ENCODE measurements at regions not wholly inside any gene's neighbourhood (a gene's known extent, or its start where the extent isn't known, plus 50 kb on each side); places are given as distances from the start of the nearest gene placed in this dataset.
A peak's percentile ranks its signal among the peaks of the same experiment; 100 is the strongest.
"Not testable (repeated sequence)": the region's sequence is repeated elsewhere in the genome, so short reads cannot be mapped to it uniquely, and the experiment has no call there.

DNA sequence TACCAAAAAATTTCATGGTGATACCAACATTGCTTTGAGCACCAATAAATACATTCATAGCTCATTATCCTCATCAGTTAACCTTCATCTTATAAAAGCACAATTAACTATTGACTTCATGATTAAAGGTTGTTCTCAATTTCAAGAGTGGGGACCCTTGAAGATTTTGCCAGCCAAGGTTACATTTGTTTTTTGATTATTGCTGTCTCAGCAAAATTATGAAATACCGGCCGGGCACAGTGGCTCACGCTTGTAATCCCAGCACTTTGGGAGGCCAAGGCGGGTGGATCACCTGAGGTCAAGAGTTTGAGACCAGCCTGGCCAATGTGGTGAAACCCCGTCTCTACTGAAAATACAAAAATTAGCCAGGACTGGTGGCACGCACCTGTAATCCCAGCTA is 96.1 kb upstream of the SLC7A11 start:
- H2AK9ac ChIP-seq (replicated peaks; ENCODE audit: low read depth, low read length, poor library complexity); dilution Hi-C loops (cut with HindIII; ENCODE audit: low sequenced_read_pairs, unreplicated experiment); DNase-seq; H4K20me1 ChIP-seq (ENCODE audit: insufficient read depth, low read length); H3K36me3 ChIP-seq (ENCODE audit: control insufficient read depth, insufficient read depth, low read length); H3K4me3 ChIP-seq (ENCODE audit: insufficient read depth, low read depth, low read length); H3K4me1 ChIP-seq (ENCODE audit: control insufficient read depth, insufficient read depth, low read length); H3K14ac ChIP-seq (replicated peaks; ENCODE audit: low read depth, low read length); H3K9ac ChIP-seq (ENCODE audit: low read depth, low read length); H4K91ac ChIP-seq (ENCODE audit: insufficient read depth, low read depth, low read length); POLR2A ChIA-PET (ENCODE audit: unreplicated experiment); H3K27me3 ChIP-seq (ENCODE audit: control insufficient read depth, insufficient read depth, low read length); ATAC-seq (ENCODE audit: low read depth); H4K8ac ChIP-seq (ENCODE audit: low read depth in 2 of 2, low read length in 2 of 2); H3K27ac ChIP-seq (ENCODE audit: insufficient read depth, low read length); H3K23ac ChIP-seq (ENCODE audit: low read depth, low read length); H2BK120ac ChIP-seq (ENCODE audit: low read depth, low read length); CTCF ChIA-PET; H2AFZ ChIP-seq (replicated peaks; ENCODE audit: low read length, poor library complexity); H2BK5ac ChIP-seq (ENCODE audit: low read depth, low read length, poor library complexity, severe bottlenecking); H2BK20ac ChIP-seq (ENCODE audit: low read depth, low read length); H3K56ac ChIP-seq (ENCODE audit: extremely low read depth, insufficient read depth, low read length); H3K4ac ChIP-seq (ENCODE audit: low read depth, low read length); in situ Hi-C loops (cut with MboI; ENCODE audit: low sequenced_read_pairs); H3K9me1 ChIP-seq (ENCODE audit: insufficient read depth, low read length); H3K79me1 ChIP-seq (ENCODE audit: low read depth in 1 of 2, low read length in 2 of 2); H3K18ac ChIP-seq (ENCODE audit: low read depth, low read length); H2AK5ac ChIP-seq (ENCODE audit: low read depth, low read length); H3K4me2 ChIP-seq (ENCODE audit: low read depth, low read length); H2BK15ac ChIP-seq (ENCODE audit: low read depth, low read length); H3K9me3 ChIP-seq (ENCODE audit: control insufficient read depth, insufficient read depth, low read length); BruUV-seq (replicated peaks); intact Hi-C loops (cut with micrococcal nuclease); H4K5ac ChIP-seq (ENCODE audit: low read depth, low read length): not testable (repeated sequence)
- TF ChIP-seq MAFK (IDR thresholded peaks at IDR 0.05; ENCODE audit: low read depth, low read length): peak; percentile 94
- 80% methylated on average over 2 of the region's 6 CpGs; no CpG with 5 or more reads in 1 of the 2 experiments for WGBS, 2 experiments (ENCODE audit: extremely low coverage in 2 of 2, insufficient read length in 1 of 2)
